ENCODE measurements at regions not wholly inside any gene's neighbourhood (a gene's known extent, or its start where the extent isn't known, plus 50 kb on each side); places are given as distances from the start of the nearest gene placed in this dataset.

- DNase-seq (ENCODE audit: low read depth): no peak
These were observed 549.2 kb upstream of the MKI67 start for GRCh38 chr10:128675405-128675804.

- DNase-seq (ENCODE audit: low read depth): no peak
These were observed 553.9 kb upstream of the MKI67 start for GRCh38 chr10:128680116-128680515.

- no peak for DNase-seq (ENCODE audit: low read depth)
These were observed 558.0 kb upstream of the MKI67 start for GRCh38 chr10:128684215-128684614.

- no peak for DNase-seq (ENCODE audit: low read depth)
These were observed 560.5 kb upstream of the MKI67 start for GRCh38 chr10:128686630-128687278.

GRCh38 chr10:128687408-128687807, 561.2 kb upstream of the MKI67 start:
- no peak for DNase-seq (ENCODE audit: low read depth)

GRCh38 chr10:128687927-128688549, 561.8 kb upstream of the MKI67 start:
- DNase-seq (ENCODE audit: low read depth): no peak

GRCh38 chr10:128689667-128690066, 563.4 kb upstream of the MKI67 start:
- no peak for DNase-seq (ENCODE audit: low read depth)

GRCh38 chr10:128693493-128694131, 567.4 kb upstream of the MKI67 start:
- no peak for DNase-seq (ENCODE audit: low read depth)

GRCh38 chr10:128694168-128694850, 568.1 kb upstream of the MKI67 start:
- DNase-seq (ENCODE audit: low read depth): no peak

GRCh38 chr10:128694851-128695725, 568.9 kb upstream of the MKI67 start:
- no peak for DNase-seq (ENCODE audit: low read depth)

GRCh38 chr10:128695931-128696330, 569.7 kb upstream of the MKI67 start:
- no peak for DNase-seq (ENCODE audit: low read depth)

GRCh38 chr10:128697437-128697836, 571.2 kb upstream of the MKI67 start:
- DNase-seq (ENCODE audit: low read depth): no peak

GRCh38 chr10:128701381-128701780, 575.2 kb upstream of the MKI67 start:
- DNase-seq (ENCODE audit: low read depth): no peak

GRCh38 chr10:128701837-128702236, 575.6 kb upstream of the MKI67 start:
- DNase-seq (ENCODE audit: low read depth): no peak

GRCh38 chr10:128704716-128705115, 578.5 kb upstream of the MKI67 start:
- no peak for DNase-seq (ENCODE audit: low read depth)

- DNase-seq (ENCODE audit: low read depth): no peak
These were observed 582.0 kb upstream of the MKI67 start for GRCh38 chr10:128708182-128708581.

- no peak for DNase-seq (ENCODE audit: low read depth)
These were observed 583.5 kb upstream of the MKI67 start for GRCh38 chr10:128709686-128710085.

- no peak for DNase-seq (ENCODE audit: low read depth)
These were observed 584.0 kb upstream of the MKI67 start for GRCh38 chr10:128710098-128710797.

- DNase-seq (ENCODE audit: low read depth): no peak
These were observed 584.6 kb upstream of the MKI67 start for GRCh38 chr10:128710798-128711183.

GRCh38 chr10:128711806-128712205, 585.6 kb upstream of the MKI67 start:
- DNase-seq (ENCODE audit: low read depth): no peak

- DNase-seq (ENCODE audit: low read depth): no peak
These were observed 586.6 kb upstream of the MKI67 start for GRCh38 chr10:128712661-128713400.
